Stimulated activated CD4-positive, alpha-beta T cell treated with anti-CD3 and anti-CD28 coated beads, TNF-alpha, amount 100 ng/mL, for 24 hours (primary cell): ENCODE measurements at regions not wholly inside any gene's neighbourhood (a gene's known extent, or its start where the extent isn't known, plus 50 kb on each side); places are given as distances from the start of the nearest gene placed in this dataset.
"Not testable (repeated sequence)": the region's sequence is repeated elsewhere in the genome, so short reads cannot be mapped to it uniquely, and the experiment has no call there.

Source experiments
- DNase-seq, 3 experiments: peaks; one replicate each; pipeline ENCODE4 v3.0.0-alpha.2; 2020; ENCODE audit warnings: low read depth in 3 of 3

- DNase-seq, result no peak
These were observed 97.1 kb downstream of the PLPPR4 start for GRCh38 chr1:99361406-99361805.

- no peak for DNase-seq
These were observed 99.2 kb downstream of the PLPPR4 start for GRCh38 chr1:99363531-99363930.

GRCh38 chr1:99365141-99365540, 100.8 kb downstream of the PLPPR4 start:
- DNase-seq, result no peak

GRCh38 chr1:99365545-99365944, 101.3 kb downstream of the PLPPR4 start:
- no peak for DNase-seq

GRCh38 chr1:99369154-99369553, 104.9 kb downstream of the PLPPR4 start:
- DNase-seq, result no peak

GRCh38 chr1:99370476-99370875, 106.2 kb downstream of the PLPPR4 start:
- DNase-seq, result no peak

GRCh38 chr1:99371413-99371812, 107.1 kb downstream of the PLPPR4 start:
- DNase-seq, result no peak

- DNase-seq, result no peak
These were observed 109.8 kb downstream of the PLPPR4 start for GRCh38 chr1:99374109-99374508.

- DNase-seq, result not testable (repeated sequence)
These were observed 110.4 kb downstream of the PLPPR4 start for GRCh38 chr1:99374693-99375092.

- no peak for DNase-seq
These were observed 119.7 kb downstream of the PLPPR4 start for GRCh38 chr1:99384021-99384420.

DNA sequence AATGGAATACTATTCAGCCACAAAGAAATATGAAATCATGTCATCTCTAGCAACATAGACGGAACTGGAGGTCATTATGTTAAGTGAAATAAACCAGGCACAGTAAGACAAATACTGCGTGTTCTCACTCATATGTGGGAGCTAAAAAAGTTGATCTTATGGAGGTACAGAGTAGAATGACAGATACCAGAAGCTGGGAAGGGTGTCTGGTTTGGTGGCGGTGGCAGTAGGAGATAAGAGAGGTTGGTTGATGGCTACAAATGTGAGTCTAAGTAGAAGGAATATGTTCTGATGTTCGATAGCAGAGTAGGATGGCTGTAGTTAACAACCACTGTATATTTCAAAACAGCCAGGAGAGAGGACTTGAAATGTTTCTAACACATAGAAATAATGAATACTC, 121.6 kb downstream of the PLPPR4 start:
- no peak for DNase-seq

GRCh38 chr1:99396389-99396788, 132.1 kb downstream of the PLPPR4 start:
- no peak for DNase-seq

DNA sequence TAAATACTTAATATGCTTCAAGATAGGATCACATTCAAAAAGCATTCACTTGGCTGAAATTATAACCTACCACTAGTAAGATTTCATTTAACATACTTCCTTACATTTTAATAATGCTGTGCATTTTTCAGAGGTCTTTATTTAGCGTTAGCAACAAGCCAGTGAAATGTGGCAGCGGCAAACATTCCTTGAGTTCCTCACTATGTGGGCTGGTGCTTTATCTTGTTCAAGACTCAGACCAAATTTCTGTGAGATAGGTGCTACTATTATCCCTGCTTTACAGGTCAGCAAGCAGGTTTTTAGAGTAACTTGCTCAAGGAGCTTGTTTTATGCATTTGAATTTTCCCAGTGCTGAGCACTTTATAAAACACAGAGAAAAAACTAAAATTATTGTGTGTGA, 132.7 kb downstream of the PLPPR4 start:
- DNase-seq, result no peak

GRCh38 chr1:99397863-99398262, 133.6 kb downstream of the PLPPR4 start:
- no peak for DNase-seq

- not testable (repeated sequence) for DNase-seq
These were observed 137.3 kb downstream of the PLPPR4 start for GRCh38 chr1:99401556-99401955.

GRCh38 chr1:99404399-99404798, 140.1 kb downstream of the PLPPR4 start:
- DNase-seq, result not testable (repeated sequence)

DNA sequence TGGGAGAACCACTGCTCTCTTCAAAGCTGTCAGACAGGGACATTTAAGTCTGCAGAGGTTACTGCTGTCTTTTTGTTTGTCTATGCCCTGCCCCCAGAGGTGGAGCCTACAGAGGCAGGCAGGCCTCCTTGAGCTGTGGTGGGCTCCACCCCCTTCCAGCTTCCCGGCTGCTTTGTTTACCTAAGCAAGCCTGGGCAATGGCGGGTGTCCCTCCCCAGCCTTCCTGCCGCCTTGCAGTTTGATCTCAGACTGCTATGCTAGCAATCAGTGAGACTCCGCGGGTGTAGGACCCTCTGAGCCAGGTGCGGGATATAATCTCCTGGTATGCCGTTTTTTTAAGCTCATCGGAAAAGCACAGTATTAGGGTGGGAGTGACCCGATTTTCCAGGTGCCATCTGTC, 141.0 kb downstream of the PLPPR4 start:
- not testable (repeated sequence) for DNase-seq

DNA sequence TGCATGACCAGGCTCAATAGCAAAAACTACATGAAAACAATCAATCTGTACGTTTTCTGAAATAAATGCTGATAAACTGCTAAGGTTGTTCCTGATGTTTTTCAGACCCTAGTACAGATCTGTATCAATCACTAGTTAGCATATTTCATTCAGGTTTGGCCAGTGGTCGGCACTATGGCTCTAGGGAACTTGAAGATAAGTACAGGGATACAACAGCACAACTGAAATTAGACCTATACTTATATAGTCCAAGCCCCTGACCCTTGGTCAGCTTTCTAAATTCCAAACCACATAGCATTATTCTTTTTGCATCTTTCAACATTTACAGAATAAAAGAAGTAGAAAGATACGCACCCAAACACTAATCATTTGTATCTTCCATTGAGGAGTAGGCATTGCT, 142.7 kb downstream of the PLPPR4 start:
- DNase-seq, result no peak

GRCh38 chr1:99424087-99424486, 159.8 kb downstream of the PLPPR4 start:
- DNase-seq, result no peak

DNA sequence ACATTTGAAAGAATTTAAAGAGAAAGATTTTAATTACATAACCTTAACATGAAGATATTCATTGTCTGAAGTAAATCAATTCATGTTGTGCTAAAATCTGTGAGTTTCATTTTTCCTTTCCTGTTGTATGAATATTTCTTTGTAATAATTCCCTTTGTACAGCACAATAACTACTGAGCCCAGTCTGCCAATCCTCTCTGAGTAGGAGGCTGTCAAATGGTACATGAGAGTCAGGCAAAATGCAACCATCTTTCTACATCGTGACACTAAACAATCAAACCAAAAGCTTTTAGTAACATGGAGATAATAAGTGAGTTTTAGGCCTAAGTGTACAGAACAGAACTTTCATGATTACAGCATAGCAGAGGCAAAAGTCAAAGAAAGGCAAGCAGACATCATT, 165.5 kb downstream of the PLPPR4 start:
- no peak for DNase-seq

DNA sequence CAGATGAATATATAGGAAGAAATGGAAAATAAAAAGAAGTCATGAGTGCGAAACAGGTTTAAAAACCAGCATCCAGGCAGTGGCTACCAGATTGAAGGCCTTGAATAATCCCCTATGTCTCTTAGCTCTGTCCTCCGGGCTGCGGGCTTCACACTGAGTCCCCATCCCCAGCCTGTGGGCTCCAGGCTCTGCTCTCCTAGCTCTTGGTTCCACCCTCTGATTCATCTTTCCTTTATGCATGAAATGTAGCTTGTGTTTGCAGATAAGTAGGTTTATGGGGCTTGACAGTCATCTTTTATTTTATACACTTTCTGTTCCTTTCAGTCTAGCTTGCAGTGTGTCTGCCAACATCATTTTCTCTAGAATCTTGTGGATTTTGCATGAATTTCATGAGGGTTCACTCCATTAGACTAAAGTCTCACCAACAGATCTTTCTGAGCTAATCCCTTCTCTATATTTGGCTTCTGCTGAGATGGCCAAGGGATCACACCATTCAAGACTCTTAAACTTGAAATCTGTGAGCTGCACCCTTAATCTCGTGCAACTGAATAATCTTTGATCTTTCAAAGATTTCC, 174.5 kb downstream of the PLPPR4 start:
- no peak for DNase-seq

GRCh38 chr1:99439433-99440075, 175.3 kb downstream of the PLPPR4 start:
- DNase-seq, result no peak

GRCh38 chr1:99441299-99442095, 177.2 kb downstream of the PLPPR4 start:
- no peak for DNase-seq
